ENCODE measurements at regions not wholly inside any gene's neighbourhood (a gene's known extent, or its start where the extent isn't known, plus 50 kb on each side); places are given as distances from the start of the nearest gene placed in this dataset.

DNA sequence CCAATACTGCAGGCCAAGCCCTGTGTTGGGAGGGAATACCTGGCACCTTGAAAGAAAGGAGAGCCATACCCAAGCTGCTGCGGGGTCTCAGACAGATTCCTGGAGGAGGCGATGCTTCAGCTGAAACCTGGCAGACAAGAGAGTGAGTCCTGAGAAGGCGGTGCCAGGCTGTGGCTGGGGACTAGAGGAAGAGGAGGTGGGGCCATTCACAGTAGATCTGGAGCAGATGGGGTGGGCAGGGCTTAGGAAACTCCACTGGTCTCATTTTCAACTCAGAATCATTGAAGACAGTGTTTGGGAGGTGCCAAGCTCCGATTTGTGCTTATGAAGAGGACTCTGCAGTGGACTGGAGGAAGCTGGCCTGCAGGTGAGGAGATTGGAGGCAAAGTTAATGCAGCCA, 236.3 kb upstream of the MKI67 start:
- TF ChIP-seq EZH2 (IDR thresholded peaks at IDR 0.05; ENCODE audit: borderline replicate concordance, low read length): no peak
- TF ChIP-seq, protein P1, sequence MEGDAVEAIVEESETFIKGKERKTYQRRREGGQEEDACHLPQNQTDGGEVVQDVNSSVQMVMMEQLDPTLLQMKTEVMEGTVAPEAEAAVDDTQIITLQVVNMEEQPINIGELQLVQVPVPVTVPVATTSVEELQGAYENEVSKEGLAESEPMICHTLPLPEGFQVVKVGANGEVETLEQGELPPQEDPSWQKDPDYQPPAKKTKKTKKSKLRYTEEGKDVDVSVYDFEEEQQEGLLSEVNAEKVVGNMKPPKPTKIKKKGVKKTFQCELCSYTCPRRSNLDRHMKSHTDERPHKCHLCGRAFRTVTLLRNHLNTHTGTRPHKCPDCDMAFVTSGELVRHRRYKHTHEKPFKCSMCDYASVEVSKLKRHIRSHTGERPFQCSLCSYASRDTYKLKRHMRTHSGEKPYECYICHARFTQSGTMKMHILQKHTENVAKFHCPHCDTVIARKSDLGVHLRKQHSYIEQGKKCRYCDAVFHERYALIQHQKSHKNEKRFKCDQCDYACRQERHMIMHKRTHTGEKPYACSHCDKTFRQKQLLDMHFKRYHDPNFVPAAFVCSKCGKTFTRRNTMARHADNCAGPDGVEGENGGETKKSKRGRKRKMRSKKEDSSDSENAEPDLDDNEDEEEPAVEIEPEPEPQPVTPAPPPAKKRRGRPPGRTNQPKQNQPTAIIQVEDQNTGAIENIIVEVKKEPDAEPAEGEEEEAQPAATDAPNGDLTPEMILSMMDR (IDR thresholded peaks at IDR 0.05; ENCODE audit: low read length): no peak
- Histone ChIP-seq H3K27me3 (ENCODE audit: insufficient read depth, low read length) (no peaks in the 10 kb centered on the region), H4K20me1 (ENCODE audit: insufficient read depth, low read length) (no peaks in the 10 kb centered on the region), H3K4me1 (ENCODE audit: insufficient read depth, low read length, severe bottlenecking) (no peaks in the 10 kb centered on the region), H3K27ac (ENCODE audit: low read depth, low read length, poor library complexity, severe bottlenecking) (no peak overlapping the region), H3K9me3 (ENCODE audit: low read length) (no peaks in the 10 kb centered on the region), H3K79me2 (ENCODE audit: insufficient read depth, low read length) (no peaks in the 10 kb centered on the region), H3K36me3 (ENCODE audit: insufficient read depth, low read length) (no peaks in the 10 kb centered on the region), H3K4me2 (ENCODE audit: low read length) (no peak overlapping the region), H3K9ac (ENCODE audit: low read length) (no peak overlapping the region), H3K9me2 (ENCODE audit: low read depth, low read length) (no peaks in the 10 kb centered on the region), H3K4me3 (ENCODE audit: low read depth, low read length, poor library complexity, severe bottlenecking) (no peak overlapping the region), H2AFZ (ENCODE audit: low read length) (no peak overlapping the region), H3F3A (ENCODE audit: insufficient read depth, low read length) (no peaks in the 10 kb centered on the region)

DNA sequence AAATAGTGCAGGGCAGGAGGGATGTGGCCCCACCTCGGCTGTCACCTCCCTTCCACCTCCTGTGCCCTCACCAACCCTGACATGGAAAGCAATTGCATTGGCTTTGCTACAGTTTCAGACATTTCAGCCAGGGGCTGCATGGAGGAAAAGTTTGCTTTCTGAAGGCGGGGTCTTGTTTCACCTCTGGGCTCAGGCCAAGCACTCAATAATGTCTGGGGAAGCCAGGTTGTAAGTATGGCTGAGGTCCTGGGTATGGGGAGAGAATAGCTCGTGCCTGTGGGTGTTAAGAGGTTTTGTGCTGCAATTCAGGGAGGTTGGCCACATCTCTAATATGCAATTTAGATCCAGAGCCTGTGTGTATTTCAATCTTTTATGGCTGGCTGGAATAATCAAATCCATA, 238.4 kb upstream of the MKI67 start:
- H3K4me1 ChIP-seq (ENCODE audit: insufficient read depth, low read length, severe bottlenecking): no peaks in the 10 kb centered on the region
- no peak overlapping the region for H2AFZ ChIP-seq (ENCODE audit: low read length)
- H3K9me2 ChIP-seq (ENCODE audit: low read depth, low read length): no peaks in the 10 kb centered on the region
- no peak overlapping the region for H3K27ac ChIP-seq (ENCODE audit: low read depth, low read length, poor library complexity, severe bottlenecking)
- H3K9ac ChIP-seq (ENCODE audit: low read length): no peak overlapping the region
- H4K20me1 ChIP-seq (ENCODE audit: insufficient read depth, low read length): no peaks in the 10 kb centered on the region
- no peaks in the 10 kb centered on the region for H3K27me3 ChIP-seq (ENCODE audit: insufficient read depth, low read length)
- H3F3A ChIP-seq (ENCODE audit: insufficient read depth, low read length): no peaks in the 10 kb centered on the region
- no peak overlapping the region for H3K4me2 ChIP-seq (ENCODE audit: low read length)
- no peak overlapping the region for H3K4me3 ChIP-seq (ENCODE audit: low read depth, low read length, poor library complexity, severe bottlenecking)
- H3K79me2 ChIP-seq (ENCODE audit: insufficient read depth, low read length): no peaks in the 10 kb centered on the region
- H3K36me3 ChIP-seq (ENCODE audit: insufficient read depth, low read length): no peaks in the 10 kb centered on the region
- no peak for TF ChIP-seq EZH2 (IDR thresholded peaks at IDR 0.05; ENCODE audit: borderline replicate concordance, low read length)
- TF ChIP-seq, protein P1 (IDR thresholded peaks at IDR 0.05; ENCODE audit: low read length): no peak
- H3K9me3 ChIP-seq (ENCODE audit: low read length): no peaks in the 10 kb centered on the region

DNA sequence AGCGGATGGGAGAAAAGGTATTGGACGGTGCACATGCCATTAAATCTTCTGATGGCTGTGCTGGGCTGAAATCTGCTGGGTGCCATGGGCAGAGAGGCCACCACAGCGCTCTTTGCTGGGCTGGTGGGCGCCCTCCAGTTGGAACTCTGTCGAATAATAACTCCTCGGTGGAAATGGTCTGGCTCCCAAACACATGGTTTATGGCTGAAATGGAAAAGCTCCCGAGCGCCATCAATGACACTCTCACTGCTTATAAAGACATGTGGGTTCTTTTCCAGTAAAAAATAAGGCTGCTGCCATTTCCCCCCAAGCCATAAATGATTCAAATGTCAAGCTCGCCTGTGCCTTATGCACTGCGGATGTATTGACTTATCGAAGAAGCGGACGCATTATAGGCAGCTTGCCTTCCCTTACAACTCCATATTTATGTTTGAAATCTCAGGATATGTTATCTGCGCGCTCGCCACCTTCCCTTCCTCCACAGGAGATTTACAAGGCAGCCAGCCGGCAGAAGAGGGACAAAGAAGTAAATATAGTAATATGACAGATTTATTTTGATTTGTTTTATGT, 239.0 kb upstream of the MKI67 start:
- H3K79me2 ChIP-seq (ENCODE audit: insufficient read depth, low read length): no peaks in the 10 kb centered on the region
- no peaks in the 10 kb centered on the region for H3F3A ChIP-seq (ENCODE audit: insufficient read depth, low read length)
- no peak overlapping the region for H3K4me3 ChIP-seq (ENCODE audit: low read depth, low read length, poor library complexity, severe bottlenecking)
- H3K4me2 ChIP-seq (ENCODE audit: low read length): no peak overlapping the region
- no peaks in the 10 kb centered on the region for H3K9me2 ChIP-seq (ENCODE audit: low read depth, low read length)
- no peaks in the 10 kb centered on the region for H4K20me1 ChIP-seq (ENCODE audit: insufficient read depth, low read length)
- H2AFZ ChIP-seq (ENCODE audit: low read length): no peak overlapping the region
- no peaks in the 10 kb centered on the region for H3K4me1 ChIP-seq (ENCODE audit: insufficient read depth, low read length, severe bottlenecking)
- H3K27me3 ChIP-seq (ENCODE audit: insufficient read depth, low read length): no peaks in the 10 kb centered on the region
- H3K9ac ChIP-seq (ENCODE audit: low read length): no peak overlapping the region
- TF ChIP-seq, protein P1 (IDR thresholded peaks at IDR 0.05; ENCODE audit: low read length): no peak
- TF ChIP-seq EZH2 (IDR thresholded peaks at IDR 0.05; ENCODE audit: borderline replicate concordance, low read length): no peak
- no peaks in the 10 kb centered on the region for H3K36me3 ChIP-seq (ENCODE audit: insufficient read depth, low read length)
- H3K27ac ChIP-seq (ENCODE audit: low read depth, low read length, poor library complexity, severe bottlenecking): no peak overlapping the region
- H3K9me3 ChIP-seq (ENCODE audit: low read length): no peaks in the 10 kb centered on the region
